ENCODE measurements at regions not wholly inside any gene's neighbourhood (a gene's known extent, or its start where the extent isn't known, plus 50 kb on each side); places are given as distances from the start of the nearest gene placed in this dataset.

DNA sequence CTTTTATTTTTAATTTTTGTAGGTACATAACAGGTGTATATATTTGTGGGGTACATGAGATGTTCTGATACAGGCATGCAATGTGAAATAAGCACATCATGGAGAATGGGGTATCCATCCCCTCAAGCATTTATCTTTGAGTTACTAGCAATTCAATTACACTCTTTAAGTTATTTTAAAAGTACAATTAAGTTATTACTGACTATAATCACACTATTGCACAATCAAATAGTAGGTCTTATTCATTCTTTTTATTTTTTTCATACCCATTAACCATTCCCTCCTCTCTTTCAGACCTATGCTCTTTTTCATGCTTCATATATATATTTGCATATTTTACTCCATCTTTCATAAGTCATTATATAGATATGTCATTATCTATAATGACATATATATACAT lies 93.3 kb downstream of the MAGEB5 start:
- no peak for DNase-seq
- ChIA-PET CTCF (no interaction called here), POLR2A (no interaction called here)
- no peaks in the 10 kb centered on the region for H3K9me3 Mint-ChIP-seq (ENCODE audit: low read depth)
- H3K4me3 Mint-ChIP-seq = no peak overlapping the region
- intact Hi-C loops (cut with DNase I, micrococcal nuclease) = no loop called here
- no peak for ATAC-seq
- no peaks in the 10 kb centered on the region for H3K27me3 Mint-ChIP-seq
- H3K27ac Mint-ChIP-seq = no peak overlapping the region
- H3K36me3 Mint-ChIP-seq (ENCODE audit: low read depth) = no peaks in the 10 kb centered on the region
- H3K4me1 Mint-ChIP-seq = no peaks in the 10 kb centered on the region

GRCh38 chrX:26295425-26295824 lies 79.5 kb downstream of the MAGEB5 start:
- ChIA-PET POLR2A (no interaction called here), CTCF (no interaction called here)
- Mint-ChIP-seq H3K4me3 (no peak overlapping the region), H3K4me1 (no peaks in the 10 kb centered on the region), H3K27ac (no peak overlapping the region), H3K9me3 (ENCODE audit: low read depth) (no peaks in the 10 kb centered on the region), H3K27me3 (no peaks in the 10 kb centered on the region), H3K36me3 (ENCODE audit: low read depth) (no peaks in the 10 kb centered on the region)
- DNase-seq = no peak
- ATAC-seq = no peak
- intact Hi-C loops (cut with DNase I, micrococcal nuclease) = no loop called here

DNA sequence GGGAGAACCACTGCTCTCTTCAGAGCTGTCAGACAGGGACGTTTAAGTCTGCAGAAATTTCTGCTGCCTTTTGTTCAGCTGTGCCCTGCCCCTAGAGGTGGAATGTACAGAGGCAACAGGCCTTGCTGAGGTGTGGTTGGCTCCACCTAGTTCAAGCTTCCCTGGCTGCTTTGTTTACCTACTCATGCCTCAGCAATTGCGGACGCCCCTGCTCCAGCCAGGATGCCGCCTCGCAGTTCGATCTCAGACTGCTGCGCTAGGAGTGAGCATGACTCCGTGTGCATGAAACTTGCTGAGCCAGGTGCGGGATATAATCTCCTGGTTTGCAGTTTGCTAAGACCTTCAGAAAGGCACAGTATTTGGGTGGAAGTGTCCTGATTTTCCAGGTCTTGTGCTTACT lies 70.9 kb downstream of the MAGEB5 start:
- ChIA-PET POLR2A (no interaction called here), CTCF (no interaction called here)
- Mint-ChIP-seq H3K36me3 (ENCODE audit: low read depth) (no peaks in the 10 kb centered on the region), H3K9me3 (ENCODE audit: low read depth) (peaks cover 1% of the 10 kb centered on the region), H3K27ac (no peak overlapping the region), H3K4me1 (no peaks in the 10 kb centered on the region), H3K4me3 (no peak overlapping the region), H3K27me3 (no peaks in the 10 kb centered on the region)
- intact Hi-C loops (cut with DNase I, micrococcal nuclease) = no loop called here
- no peak for ATAC-seq
- no peak for DNase-seq

Data from activated CD4-positive, alpha-beta T cell treated with anti-CD3 and anti-CD28 coated beads for 36 hours (primary cell).